ENCODE measurements at regions not wholly inside any gene's neighbourhood (a gene's known extent, or its start where the extent isn't known, plus 50 kb on each side); places are given as distances from the start of the nearest gene placed in this dataset.
"Not testable (repeated sequence)": the region's sequence is repeated elsewhere in the genome, so short reads cannot be mapped to it uniquely, and the experiment has no call there.

GRCh38 chr1:95770581-95770980 lies 536.6 kb downstream of the RWDD3 start:
- DNase-seq (ENCODE audit: low spot score): no peak

- DNase-seq (ENCODE audit: low spot score): no peak
Observed at GRCh38 chr1:95778217-95778616, 544.2 kb downstream of the RWDD3 start.

GRCh38 chr1:95780836-95781235 lies 546.8 kb downstream of the RWDD3 start:
- DNase-seq (ENCODE audit: low spot score): no peak

GRCh38 chr1:95790136-95790535 lies 556.1 kb downstream of the RWDD3 start:
- DNase-seq (ENCODE audit: low spot score): no peak

GRCh38 chr1:95793893-95794292 lies 559.9 kb downstream of the RWDD3 start:
- peak; percentile 34 for DNase-seq (ENCODE audit: low spot score)

GRCh38 chr1:95797761-95798160 lies 563.8 kb downstream of the RWDD3 start:
- DNase-seq (ENCODE audit: low spot score): not testable (repeated sequence)

- DNase-seq (ENCODE audit: low spot score): no peak
Observed at GRCh38 chr1:95806171-95806570, 572.2 kb downstream of the RWDD3 start.

- DNase-seq (ENCODE audit: low spot score): no peak
Observed at GRCh38 chr1:95809391-95809790, 575.4 kb downstream of the RWDD3 start.

GRCh38 chr1:95815511-95815910 lies 581.5 kb downstream of the RWDD3 start:
- no peak for DNase-seq (ENCODE audit: low spot score)

GRCh38 chr1:95829556-95829955 lies 595.5 kb downstream of the RWDD3 start:
- DNase-seq (ENCODE audit: low spot score): no peak

GRCh38 chr1:95832370-95832769 lies 598.4 kb downstream of the RWDD3 start:
- DNase-seq (ENCODE audit: low spot score): no peak

- no peak for DNase-seq (ENCODE audit: low spot score)
Observed at GRCh38 chr1:95849439-95849838, 615.4 kb downstream of the RWDD3 start.

GRCh38 chr1:95850165-95850649 lies 616.2 kb downstream of the RWDD3 start:
- DNase-seq (ENCODE audit: low spot score): no peak

- no peak for DNase-seq (ENCODE audit: low spot score)
Observed at GRCh38 chr1:95850763-95851162, 616.8 kb downstream of the RWDD3 start.

GRCh38 chr1:95852483-95853070 lies 618.6 kb downstream of the RWDD3 start:
- DNase-seq (ENCODE audit: low spot score): no peak

- DNase-seq (ENCODE audit: low spot score): no peak
Observed at GRCh38 chr1:95854457-95854856, 620.4 kb downstream of the RWDD3 start.

- no peak for DNase-seq (ENCODE audit: low spot score)
Observed at GRCh38 chr1:95863086-95863485, 629.1 kb downstream of the RWDD3 start.

GRCh38 chr1:95865769-95866168 lies 631.8 kb downstream of the RWDD3 start:
- no peak for DNase-seq (ENCODE audit: low spot score)

- no peak for DNase-seq (ENCODE audit: low spot score)
Observed at GRCh38 chr1:95876276-95876675, 642.3 kb downstream of the RWDD3 start.

- no peak for DNase-seq (ENCODE audit: low spot score)
Observed at GRCh38 chr1:95879498-95880050, 645.6 kb downstream of the RWDD3 start.

GRCh38 chr1:95888941-95889390 lies 655.0 kb downstream of the RWDD3 start:
- peak; percentile 7 for DNase-seq (ENCODE audit: low spot score)

GRCh38 chr1:95889400-95889799 lies 655.4 kb downstream of the RWDD3 start:
- no peak for DNase-seq (ENCODE audit: low spot score)

- DNase-seq (ENCODE audit: low spot score): no peak
Observed at GRCh38 chr1:95893921-95894320, 659.9 kb downstream of the RWDD3 start.

GRCh38 chr1:95903060-95903459 lies 669.0 kb downstream of the RWDD3 start:
- no peak for DNase-seq (ENCODE audit: low spot score)

Measured in iPS-NIHi11 (cell line).